ENCODE measurements at regions not wholly inside any gene's neighbourhood (a gene's known extent, or its start where the extent isn't known, plus 50 kb on each side); places are given as distances from the start of the nearest gene placed in this dataset.

GRCh38 chr4:23635468-23635867 is 254.4 kb downstream of the PPARGC1A start:
- TF ChIP-seq CTCF (IDR thresholded peaks at IDR 0.05; ENCODE audit: low read length) (no peak), EZH2 (optimal IDR thresholded peaks at IDR 0.05; ENCODE audit: low read depth, low read length) (no peak), EZH2phosphoT487 (IDR thresholded peaks at IDR 0.05; ENCODE audit: low read length) (no peak)
